ENCODE measurements at regions not wholly inside any gene's neighbourhood (a gene's known extent, or its start where the extent isn't known, plus 50 kb on each side); places are given as distances from the start of the nearest gene placed in this dataset.

- TF ChIP-seq CTCF (conservative IDR thresholded peaks at IDR 0.05) (no peak), ZFX (IDR thresholded peaks at IDR 0.05) (no peak)
Observed at GRCh38 chrX:125533352-125533751, 213.7 kb downstream of the TEX13C start.

All from C4-2B (cell line).